OCI-LY7 (cell line): ENCODE measurements at regions not wholly inside any gene's neighbourhood (a gene's known extent, or its start where the extent isn't known, plus 50 kb on each side); places are given as distances from the start of the nearest gene placed in this dataset.

Experiments
- BruUV-seq: library from RNA; stranded (reverse); fragments of 400-500 nt; replicated peaks from 2 replicates; lab custom pipeline; 2021; lab: Mats Ljungman, UMichigan
- CTCF ChIA-PET: fragments of 300-600 bp; sonication (Branson Sonifier 250); formaldehyde crosslinking; loops from one replicate; lab custom pipeline; 2022; ENCODE audit warnings: antibody characterized with exemption; ENCODE audit not compliant: unreplicated experiment; lab: Charles Lee
- POLR2A ChIA-PET: fragments of 300-600 bp; sonication (Branson Sonifier 250); formaldehyde crosslinking; loops from one replicate; lab custom pipeline; 2022; ENCODE audit warnings: antibody characterized with exemption; lab: Charles Lee
- DNase-seq: peaks from one replicate; pipeline ENCODE4 v3.0.0-alpha.2; 2015; ENCODE audit warnings: low spot score
- H2AFZ ChIP-seq: fragments of 200-600 bp; sonication (generic), shearing (Covaris generic); 2 replicates; pipeline ENCODE4 v1.6.1; 2014; ENCODE audit warnings: mild to moderate bottlenecking, antibody characterized with exemption, low read length, moderate library complexity
- H3K27ac ChIP-seq: fragments of 200-600 bp; sonication (generic); 2 replicates; pipeline ENCODE4 v1.5.1; 2014; ENCODE audit warnings: mixed run types, low read depth, mild to moderate bottlenecking, moderate library complexity, low read length, inconsistent platforms; ENCODE audit not compliant: poor library complexity, severe bottlenecking
- H3K36me3 ChIP-seq: fragments of 200-600 bp; sonication (generic); 2 replicates; pipeline ENCODE4 v1.6.1; 2014; ENCODE audit warnings: mild to moderate bottlenecking, antibody characterized with exemption, low read length, moderate library complexity, mixed read lengths; ENCODE audit not compliant: insufficient read depth
- H3K4me1 ChIP-seq: fragments of 200-600 bp; sonication (generic); 2 replicates; pipeline ENCODE4 v1.5.1; 2014; ENCODE audit warnings: mild to moderate bottlenecking, low read length; ENCODE audit not compliant: insufficient read depth, poor library complexity, severe bottlenecking
- H3K4me2 ChIP-seq: fragments of 200-600 bp; sonication (generic); 2 replicates; pipeline ENCODE4 v1.6.1; 2014; ENCODE audit warnings: mild to moderate bottlenecking, low read length
- H3K4me3 ChIP-seq: fragments of 200-600 bp; sonication (generic); 2 replicates; pipeline ENCODE4 v1.5.1; 2014; ENCODE audit warnings: mild to moderate bottlenecking, low read depth, low read length; ENCODE audit not compliant: poor library complexity, severe bottlenecking
- H3K79me2 ChIP-seq: fragments of 200-600 bp; sonication (generic); 2 replicates; pipeline ENCODE4 v1.6.1; 2016; ENCODE audit warnings: low read depth, mild to moderate bottlenecking, low read length, moderate library complexity, mixed read lengths; ENCODE audit not compliant: insufficient read depth
- H3K9me2 ChIP-seq: fragments of 200-600 bp; sonication (generic); 2 replicates; pipeline ENCODE4 v1.6.1; 2016; ENCODE audit warnings: mild to moderate bottlenecking, low read length, mixed read lengths; ENCODE audit not compliant: insufficient read depth
- H3K9me3 ChIP-seq: fragments of 200-600 bp; sonication (generic); 2 replicates; pipeline ENCODE4 v1.6.1; 2014; ENCODE audit warnings: mild to moderate bottlenecking, mixed run types, low read length, mixed read lengths
- H4K20me1 ChIP-seq: fragments of 200-600 bp; sonication (generic); 2 replicates; pipeline ENCODE4 v1.6.1; 2014; ENCODE audit warnings: mild to moderate bottlenecking, antibody characterized with exemption, low read length, moderate library complexity, mixed read lengths; ENCODE audit not compliant: insufficient read depth
- EZH2phosphoT487 ChIP-seq: fragments of 200-600 bp; sonication (generic); IDR thresholded peaks from 2 replicates; pipeline ENCODE4 v1.6.1; 2018; ENCODE audit warnings: low read depth, borderline replicate concordance, mild to moderate bottlenecking, mixed run types, antibody characterized with exemption, low read length, moderate library complexity, mixed read lengths
- intact Hi-C: fragments of 100-400 bp; cut with micrococcal nuclease; formaldehyde crosslinking; loops from one replicate; pipeline ENCODE4 v1.10.0; 2022; ENCODE audit not compliant: unreplicated experiment
- TF ChIP-seq, protein P1 (sequence below): fragments of 200-600 bp; sonication (generic); conservative IDR thresholded peaks from 2 replicates; pipeline ENCODE4 v1.5.1; 2014; ENCODE audit warnings: mild to moderate bottlenecking, antibody characterized with exemption, low read length, moderate library complexity, mixed read lengths

- POLR2A ChIA-PET, result interaction anchor here (0.6 to 2.3 kb wide), 5 partner anchors 10 to 168 kb away, joined by 3 to 6 read pairs (median 4); no protein-coding TSS in a partner anchor
- intact Hi-C loops, result no loop called here
- H3K4me3 ChIP-seq, result no peak overlapping the region
- no TSS peak for BruUV-seq
- no peaks in the 10 kb centered on the region for H4K20me1 ChIP-seq
- CTCF ChIA-PET, result no interaction called here
- DNase-seq, result no peak
- H3K9me3 ChIP-seq, result no peaks in the 10 kb centered on the region
- H3K27ac ChIP-seq, result no peak overlapping the region
- no peaks in the 10 kb centered on the region for H3K4me1 ChIP-seq
- no peak overlapping the region for H3K4me2 ChIP-seq
- TF ChIP-seq, protein P1, sequence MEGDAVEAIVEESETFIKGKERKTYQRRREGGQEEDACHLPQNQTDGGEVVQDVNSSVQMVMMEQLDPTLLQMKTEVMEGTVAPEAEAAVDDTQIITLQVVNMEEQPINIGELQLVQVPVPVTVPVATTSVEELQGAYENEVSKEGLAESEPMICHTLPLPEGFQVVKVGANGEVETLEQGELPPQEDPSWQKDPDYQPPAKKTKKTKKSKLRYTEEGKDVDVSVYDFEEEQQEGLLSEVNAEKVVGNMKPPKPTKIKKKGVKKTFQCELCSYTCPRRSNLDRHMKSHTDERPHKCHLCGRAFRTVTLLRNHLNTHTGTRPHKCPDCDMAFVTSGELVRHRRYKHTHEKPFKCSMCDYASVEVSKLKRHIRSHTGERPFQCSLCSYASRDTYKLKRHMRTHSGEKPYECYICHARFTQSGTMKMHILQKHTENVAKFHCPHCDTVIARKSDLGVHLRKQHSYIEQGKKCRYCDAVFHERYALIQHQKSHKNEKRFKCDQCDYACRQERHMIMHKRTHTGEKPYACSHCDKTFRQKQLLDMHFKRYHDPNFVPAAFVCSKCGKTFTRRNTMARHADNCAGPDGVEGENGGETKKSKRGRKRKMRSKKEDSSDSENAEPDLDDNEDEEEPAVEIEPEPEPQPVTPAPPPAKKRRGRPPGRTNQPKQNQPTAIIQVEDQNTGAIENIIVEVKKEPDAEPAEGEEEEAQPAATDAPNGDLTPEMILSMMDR, result no peak
- no peak for TF ChIP-seq EZH2phosphoT487
- no peaks in the 10 kb centered on the region for H3K36me3 ChIP-seq
- H3K79me2 ChIP-seq, result no peaks in the 10 kb centered on the region
- H3K9me2 ChIP-seq, result no peaks in the 10 kb centered on the region
- no peak overlapping the region for H2AFZ ChIP-seq
These were observed 1095.8 kb downstream of the GALC start for GRCh38 chr14:86897224-86897623.

DNA sequence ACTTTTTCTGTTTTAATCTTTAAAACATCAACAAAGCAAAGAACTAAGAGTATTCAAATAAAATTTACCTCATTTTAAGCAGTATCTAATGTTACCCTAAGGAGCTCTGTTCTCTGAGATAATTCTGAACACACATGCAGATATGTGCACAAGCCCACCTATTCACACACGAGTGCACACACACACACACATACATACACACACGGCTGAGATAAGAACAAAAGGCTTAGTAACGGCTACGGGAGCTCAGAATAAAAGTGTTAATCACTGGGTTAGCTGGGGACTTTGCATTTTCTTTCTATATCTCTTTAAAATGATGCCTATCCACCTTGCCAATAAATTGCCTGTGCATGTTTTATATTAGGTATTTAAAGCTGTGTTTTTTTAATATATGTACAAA lies 1096.3 kb downstream of the GALC start:
- CTCF ChIA-PET, result no interaction called here
- intact Hi-C loops, result no loop called here

More for the DNA sequence above, 1096.3 kb downstream of the GALC start:
- Histone ChIP-seq H3K4me3 (no peak overlapping the region), H3K27ac (no peak overlapping the region), H4K20me1 (no peaks in the 10 kb centered on the region), H3K79me2 (no peaks in the 10 kb centered on the region), H3K9me3 (no peaks in the 10 kb centered on the region), H2AFZ (no peak overlapping the region), H3K4me1 (no peaks in the 10 kb centered on the region), H3K36me3 (no peaks in the 10 kb centered on the region), H3K9me2 (no peaks in the 10 kb centered on the region), H3K4me2 (no peak overlapping the region)
- POLR2A ChIA-PET, result interaction anchor here (0.8 to 2.3 kb wide), 5 partner anchors 9 to 312 kb away, joined by 3 to 6 read pairs (median 4); no protein-coding TSS in a partner anchor
- no peak for TF ChIP-seq EZH2phosphoT487
- TF ChIP-seq, protein P1, result no peak
- no TSS peak for BruUV-seq
- no peak for DNase-seq
